Eye (tissue), 1 donor: ENCODE measurements at regions not wholly inside any gene's neighbourhood (a gene's known extent, or its start where the extent isn't known, plus 50 kb on each side); places are given as distances from the start of the nearest gene placed in this dataset.
A peak's percentile ranks its signal among the peaks of the same experiment; 100 is the strongest.
"Not testable (repeated sequence)": the region's sequence is repeated elsewhere in the genome, so short reads cannot be mapped to it uniquely, and the experiment has no call there.

Experiments used
- DNase-seq: peaks from one replicate; pipeline ENCODE4 v3.0.0-alpha.2; 2015

DNA sequence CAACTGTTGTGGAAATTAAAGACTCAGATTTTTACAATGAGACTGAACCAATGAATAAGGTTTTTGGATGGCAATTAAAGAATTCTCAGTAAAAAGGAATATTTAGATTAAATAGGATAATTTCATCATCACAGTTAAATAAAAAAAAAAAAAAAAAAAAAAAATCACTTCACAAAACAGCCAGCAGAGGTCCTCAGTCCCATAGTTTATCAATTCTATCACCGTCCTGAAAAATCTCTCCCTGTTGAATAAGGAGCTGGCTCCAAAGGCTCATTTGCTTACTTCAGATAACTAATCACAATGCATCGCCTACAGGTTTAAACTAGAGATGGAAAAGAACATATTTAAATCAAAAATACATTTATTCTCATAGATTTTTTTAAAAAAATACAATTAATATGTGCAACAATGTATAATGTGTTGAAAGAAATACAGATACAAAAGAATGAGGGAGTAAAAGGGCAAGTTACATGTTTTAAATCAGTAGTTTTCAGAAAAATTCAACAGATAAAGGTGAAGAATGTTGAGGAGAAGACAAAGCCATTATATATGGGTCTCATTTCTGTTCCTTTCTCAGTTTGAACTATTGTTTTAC is 175.8 kb upstream of the CHD1 start:
- peak; percentile 78 for DNase-seq

DNA sequence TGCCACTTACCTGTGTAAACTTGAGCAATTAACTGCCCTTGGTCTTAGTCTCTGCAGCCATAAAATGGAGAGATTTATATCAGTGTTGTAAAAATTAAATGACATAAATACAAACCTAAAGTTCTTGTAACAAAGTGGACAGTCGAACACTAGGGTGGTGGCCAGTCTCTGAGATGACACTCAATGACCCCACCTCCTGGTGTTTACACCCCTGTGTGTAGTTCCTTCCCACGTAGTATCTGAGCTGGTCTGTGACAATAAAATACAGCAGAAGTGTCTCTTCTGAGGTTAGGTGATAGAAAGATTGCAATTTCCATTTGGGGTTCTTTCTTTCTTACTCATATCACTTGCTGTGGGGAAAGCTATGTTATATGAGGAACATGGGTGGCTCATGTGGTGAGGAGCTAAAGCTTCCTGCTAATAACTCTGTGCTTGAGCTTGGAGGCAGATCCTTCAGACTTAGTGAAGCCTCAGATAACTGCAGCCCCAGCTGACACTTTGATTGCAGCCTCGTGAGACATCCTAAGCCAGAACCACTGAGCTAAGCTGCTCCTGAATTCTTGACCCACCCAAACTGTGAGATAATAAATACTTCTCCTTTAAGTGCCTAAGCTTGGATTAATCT is 173.4 kb upstream of the CHD1 start:
- DNase-seq: no peak

DNA sequence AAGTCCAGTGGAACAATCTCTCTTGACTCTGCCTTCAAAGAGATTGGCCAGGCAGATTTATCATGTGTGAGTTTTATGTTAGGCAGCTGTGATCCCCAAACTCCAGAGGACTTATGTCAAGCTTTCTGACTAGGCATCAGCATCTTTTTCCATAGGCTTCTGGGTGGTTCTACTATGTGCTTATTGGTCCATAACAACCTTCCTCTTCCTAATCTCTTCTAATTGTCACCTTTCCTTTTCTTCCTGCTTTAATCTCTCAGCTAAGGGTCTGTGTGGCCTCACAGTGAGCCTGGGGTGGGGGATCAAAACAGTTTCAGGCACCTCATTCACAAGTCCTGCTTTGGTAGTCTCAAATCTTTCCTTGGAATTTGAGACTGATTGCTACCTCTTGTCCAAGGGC is 170.9 kb upstream of the CHD1 start:
- no peak for DNase-seq

DNA sequence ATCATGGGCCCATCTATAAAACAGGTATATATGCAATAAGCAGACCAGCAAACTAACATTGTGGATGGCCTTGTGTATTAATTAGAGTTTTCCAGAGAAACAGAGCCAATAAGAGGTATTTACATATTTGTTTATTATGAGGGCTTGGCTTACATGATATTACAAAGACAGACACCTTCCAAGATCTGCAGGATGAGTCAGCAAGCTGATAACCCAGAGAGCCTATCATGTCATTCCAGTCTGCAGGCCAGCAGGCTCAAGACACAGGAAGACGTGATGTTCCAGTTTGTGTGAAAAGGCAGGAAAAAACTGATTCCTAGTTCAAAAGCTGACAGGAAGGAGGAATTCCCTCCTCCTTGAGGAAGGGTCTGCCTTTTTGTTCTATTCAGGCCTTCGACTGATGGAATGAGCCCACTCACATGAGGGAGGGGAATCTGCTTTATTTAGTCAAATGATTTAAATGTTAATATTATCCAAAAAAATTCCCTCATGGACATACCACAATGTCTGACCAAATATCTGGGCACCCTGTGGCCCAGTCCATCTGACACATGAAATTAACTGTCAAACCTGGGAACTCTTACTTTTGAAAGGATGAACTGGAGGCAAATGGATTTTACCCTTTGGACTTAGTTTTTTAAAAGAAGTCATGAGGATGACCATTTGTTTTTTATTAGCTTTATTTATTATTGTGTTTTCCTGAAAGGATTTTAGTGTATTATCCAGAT is 161.2 kb upstream of the CHD1 start:
- no peak for DNase-seq

DNA sequence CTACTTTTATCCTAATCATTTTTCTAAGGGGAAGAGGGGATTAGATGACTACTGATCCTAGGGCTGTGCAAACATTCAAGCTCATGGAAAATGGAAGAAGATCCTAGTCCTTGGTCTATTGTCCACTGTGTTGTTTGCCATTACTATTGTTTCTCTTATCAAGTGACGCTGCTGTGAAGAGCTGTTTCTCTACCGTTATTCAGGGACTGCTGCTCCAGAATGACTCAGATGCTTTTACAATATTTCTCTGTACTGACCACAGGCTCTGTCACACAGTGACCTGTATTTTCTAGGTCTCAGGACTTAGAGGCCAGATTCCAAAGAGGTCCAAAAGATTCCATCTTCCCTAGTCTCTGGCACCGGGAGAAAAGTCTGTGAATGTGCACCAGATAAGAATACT is 159.5 kb upstream of the CHD1 start:
- DNase-seq: no peak

DNA sequence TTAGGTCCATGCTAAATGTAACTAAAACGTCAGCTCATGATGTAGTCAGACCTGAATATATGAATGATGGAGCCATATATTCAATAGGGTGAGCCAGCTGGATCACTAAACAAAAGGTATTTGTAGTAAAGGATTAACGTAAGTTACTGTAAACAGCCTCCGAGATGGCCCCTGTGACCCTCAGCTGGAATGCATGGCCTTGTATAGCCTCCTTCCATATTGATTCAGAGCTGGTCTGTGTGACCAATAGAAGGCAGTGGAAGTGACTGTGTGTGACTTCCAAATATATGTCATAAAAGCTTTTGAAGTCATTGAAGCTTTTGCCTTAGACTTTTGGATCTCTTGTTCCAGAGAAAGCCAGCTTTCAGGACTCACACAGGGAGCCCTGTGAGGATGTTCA is 154.4 kb upstream of the CHD1 start:
- DNase-seq: no peak

DNA sequence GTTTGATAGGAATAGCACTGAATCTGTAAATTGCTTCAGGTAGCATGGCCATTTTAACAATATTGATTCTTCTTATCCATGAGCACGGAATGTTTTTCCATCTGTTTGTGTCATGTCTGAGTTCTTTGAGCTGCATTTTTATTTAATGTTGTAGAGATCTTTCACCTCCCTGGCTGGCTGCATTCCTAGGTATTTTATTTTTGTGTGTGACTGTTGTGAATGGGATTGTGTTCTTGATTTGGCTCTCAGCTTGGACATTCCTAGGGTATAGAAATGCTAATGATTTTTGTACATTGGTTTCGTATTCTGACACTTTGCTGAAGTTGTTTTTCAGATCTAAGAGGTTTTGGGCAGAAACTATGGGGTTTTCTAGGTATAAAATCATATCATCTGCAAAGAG is 152.9 kb upstream of the CHD1 start:
- no peak for DNase-seq

DNA sequence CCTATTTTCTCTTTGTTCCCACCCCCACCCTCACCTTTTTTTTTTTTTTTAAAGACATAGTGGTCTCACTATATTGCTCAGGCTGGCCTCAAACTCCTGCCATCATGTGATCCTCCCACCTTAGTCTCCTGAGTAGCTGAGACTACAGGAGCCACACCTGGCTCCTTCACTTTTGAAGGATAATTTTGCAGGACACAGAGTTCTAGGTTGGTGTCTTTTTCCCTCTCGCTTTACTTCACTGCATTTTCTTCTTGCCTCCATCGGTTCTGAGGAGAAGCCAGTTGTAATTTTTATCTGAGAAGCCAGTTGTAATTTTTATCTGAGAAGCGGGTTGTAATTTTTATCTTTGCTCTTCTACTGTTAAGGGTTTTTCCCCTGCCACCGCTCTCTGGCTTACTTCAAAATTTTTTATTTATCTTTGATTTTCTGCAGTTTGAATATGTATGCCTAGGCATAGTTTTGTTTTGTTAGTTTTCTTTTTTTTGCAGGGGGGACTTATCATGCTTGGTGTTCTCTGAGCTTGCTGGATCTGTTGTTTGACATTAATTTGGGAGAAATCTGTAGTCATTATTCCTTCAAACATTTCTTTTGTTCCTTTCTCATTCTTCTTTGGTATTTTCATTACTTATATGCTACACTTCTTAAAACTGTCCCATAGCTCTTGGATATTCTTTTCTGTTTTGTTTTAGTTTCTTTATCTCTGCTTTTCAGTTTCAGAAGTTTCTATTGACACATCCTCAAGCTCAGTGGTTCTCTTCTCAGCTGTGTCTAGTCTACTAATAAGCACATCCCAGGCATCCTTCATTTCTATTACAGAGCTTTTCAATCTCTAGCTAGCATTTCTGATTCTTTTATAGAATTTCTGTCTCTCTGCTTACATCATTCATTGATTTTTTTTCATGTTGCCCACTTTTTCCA is 148.2 kb upstream of the CHD1 start:
- no peak for DNase-seq

DNA sequence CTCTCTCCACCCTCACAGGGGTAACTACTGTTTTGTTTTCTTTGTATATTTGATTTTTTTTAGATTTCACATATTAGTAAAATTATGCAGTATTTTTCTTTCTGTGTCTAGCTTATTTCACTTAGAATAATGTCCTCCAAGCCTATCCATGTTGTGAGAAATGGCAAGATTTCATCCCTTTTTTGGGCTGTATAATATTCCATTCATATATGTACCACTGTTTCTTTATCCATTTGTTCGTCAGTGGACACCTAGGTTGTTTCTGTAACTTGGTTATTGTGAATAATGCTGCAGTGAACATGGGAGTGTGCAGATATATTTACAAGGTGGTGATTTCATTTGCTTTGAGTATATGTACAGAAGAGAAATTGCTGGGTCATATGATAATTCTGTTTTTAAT is 144.0 kb upstream of the CHD1 start:
- no peak for DNase-seq

DNA sequence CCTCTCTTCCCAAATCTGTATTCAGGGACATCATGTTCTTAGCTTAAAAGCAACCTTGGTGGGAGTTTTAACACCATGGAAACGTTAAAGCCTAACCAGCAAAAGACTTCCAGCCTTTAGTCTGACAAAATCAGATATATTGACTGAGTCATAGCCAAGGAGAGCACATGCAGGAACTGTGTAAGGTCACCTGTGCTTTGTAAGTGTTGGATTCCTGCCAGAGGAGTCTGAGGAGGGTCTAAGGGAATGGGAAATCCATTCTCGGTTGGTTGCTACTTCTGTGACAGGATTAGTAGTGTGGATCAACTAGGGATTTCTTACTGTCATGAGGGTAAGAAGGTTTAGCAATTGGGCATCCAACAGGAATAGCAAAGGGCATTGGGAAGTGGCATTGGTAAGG is 142.0 kb upstream of the CHD1 start:
- no peak for DNase-seq

DNA sequence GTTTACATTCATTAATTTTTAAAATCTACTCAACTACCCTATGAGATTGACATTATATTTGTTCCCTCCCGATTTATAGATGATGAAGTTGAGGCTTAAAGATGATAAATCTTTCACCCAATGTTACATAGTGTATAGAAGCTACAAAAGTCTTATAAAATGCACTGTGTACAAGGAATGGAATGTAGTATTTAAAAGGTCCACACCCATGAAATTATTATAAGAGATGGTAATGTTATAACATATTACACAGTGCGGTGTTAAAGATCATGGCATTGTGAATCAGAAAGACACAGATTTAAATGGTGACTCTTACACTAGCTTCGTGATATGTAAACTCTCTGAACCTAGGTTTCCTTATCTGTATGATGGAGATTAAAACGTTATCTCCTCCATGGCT is 141.6 kb upstream of the CHD1 start:
- no peak for DNase-seq

DNA sequence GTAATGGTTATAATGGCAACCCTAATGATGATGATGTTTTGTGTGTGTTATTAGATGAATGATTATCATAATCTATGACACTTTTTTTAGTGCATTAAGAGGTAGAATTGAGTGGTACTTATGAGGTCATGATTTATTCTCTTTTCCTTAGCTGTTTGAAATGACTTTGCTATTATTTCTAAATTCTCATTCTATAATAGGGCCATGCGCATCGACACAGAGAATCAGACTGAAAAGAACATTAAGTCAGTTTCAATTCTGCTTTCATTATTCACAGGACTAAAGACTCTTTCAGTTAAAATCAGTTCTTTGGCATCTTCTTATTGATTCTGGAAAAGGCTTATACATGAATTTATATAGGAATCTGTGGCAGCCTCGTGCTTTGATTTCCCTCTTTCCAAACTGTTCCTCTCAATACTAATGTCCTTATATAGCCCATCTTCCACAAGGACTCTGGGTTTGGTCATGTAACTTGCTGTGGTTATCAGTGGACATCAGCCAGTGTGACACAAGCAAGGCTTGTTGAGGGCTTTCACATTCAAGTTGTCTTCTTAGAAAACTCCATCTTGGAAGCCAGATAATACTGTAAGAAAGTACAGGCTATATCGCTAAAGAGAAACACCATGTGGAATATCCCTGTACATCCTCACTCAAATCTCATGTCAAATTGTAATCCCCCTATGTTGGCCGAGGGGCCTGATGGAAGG is 140.3 kb upstream of the CHD1 start:
- DNase-seq: no peak

DNA sequence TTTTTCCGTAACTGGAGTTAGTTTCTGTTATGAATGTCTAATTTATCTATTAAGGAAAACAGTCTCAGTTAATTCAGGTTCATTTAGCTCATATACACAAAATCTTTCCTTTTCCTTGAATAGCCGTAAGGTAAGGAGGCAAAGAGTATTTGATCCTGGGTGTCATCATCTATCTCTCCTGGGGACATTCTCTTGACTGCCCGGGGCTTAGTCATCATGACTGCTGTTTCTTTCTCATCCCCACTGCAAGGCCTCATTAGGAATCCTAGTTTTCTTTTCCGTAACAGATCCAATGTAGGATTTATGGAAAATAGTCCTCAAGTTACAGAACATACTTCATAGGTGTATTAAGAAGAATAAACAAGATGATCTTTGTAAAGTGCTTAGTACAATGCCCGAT is 134.9 kb upstream of the CHD1 start:
- DNase-seq: no peak

DNA sequence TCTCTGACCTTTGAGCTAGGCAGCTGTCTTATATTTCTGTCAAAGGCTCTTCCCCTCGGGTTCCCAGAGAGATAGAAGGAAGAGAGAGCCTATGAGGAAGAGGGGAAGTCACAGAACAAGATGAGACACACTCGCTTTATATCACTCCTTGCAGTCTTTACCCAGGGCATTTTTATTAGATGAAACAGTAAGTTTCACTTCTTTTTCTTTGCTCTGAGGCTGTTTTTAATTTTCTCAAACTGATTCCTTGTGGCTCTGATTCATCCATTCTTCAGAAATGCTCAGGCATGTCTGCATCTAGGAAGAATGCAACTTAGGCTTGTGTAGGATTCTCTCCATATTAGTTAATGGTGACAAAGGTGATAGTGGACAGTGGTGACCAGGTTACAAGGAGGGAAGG is 132.9 kb upstream of the CHD1 start:
- no peak for DNase-seq

DNA sequence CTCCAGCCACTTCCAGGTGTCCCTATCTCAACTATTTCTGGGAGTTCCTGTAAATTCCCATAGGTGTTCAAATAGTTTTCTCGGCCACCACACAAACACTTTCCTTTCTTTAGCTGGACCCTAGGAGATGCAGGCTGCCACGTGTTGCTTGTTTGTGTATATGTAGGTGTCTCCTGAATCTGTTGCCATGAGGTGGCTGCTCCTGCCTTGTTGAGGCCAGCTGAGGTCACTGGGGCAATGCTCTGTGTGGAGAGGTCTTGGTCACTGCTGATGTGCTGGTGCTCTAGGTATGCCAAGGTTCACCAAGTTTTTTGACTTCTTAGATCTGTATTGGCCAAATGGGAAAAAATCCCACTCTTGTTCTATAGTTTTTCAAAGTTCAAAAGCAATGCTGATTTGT is 132.5 kb upstream of the CHD1 start:
- DNase-seq: no peak

DNA sequence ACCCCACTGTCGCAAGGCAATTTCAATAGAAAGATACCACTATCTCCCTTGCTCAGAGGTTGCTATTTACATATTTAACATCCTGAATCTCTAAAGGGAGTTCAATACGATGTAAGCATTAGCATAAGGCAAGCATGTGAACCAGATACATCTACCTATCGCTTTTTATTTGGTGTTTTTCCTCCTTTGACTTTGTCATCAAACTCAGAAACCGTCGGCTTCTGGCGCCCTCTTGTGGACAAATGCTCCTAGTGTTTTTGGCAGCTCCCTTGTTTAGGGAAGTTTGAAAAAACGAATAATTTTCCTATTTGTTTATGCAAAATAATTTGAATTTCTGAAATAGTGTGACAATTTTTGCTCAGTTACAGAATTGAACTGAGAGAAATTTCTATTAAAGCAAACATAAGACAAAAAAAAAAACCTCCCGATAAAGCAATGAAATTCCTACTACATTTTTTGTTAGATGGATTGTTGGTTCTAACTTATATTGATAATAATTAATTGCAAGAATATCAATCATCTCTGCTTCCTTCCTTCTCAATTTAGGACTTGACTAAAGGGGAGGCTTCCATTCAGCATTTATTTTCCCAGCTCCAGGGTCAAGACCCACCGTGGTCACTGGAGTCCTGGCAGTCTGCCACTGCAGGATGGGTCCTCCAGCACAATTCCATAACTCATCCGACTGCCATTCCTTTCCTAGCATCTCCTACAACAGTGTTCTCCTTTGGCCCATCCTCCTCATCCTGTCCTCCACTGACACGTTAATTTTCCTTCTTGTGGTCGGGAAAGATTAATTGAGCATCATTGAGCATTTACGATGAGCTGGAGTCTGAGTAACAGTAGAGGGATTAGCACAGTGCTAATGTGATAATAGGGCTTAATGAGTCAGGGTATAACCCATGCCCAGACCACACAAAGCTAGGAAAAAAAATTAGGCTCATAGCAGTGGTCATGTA is 131.8 kb upstream of the CHD1 start:
- DNase-seq: peak; percentile 92

DNA sequence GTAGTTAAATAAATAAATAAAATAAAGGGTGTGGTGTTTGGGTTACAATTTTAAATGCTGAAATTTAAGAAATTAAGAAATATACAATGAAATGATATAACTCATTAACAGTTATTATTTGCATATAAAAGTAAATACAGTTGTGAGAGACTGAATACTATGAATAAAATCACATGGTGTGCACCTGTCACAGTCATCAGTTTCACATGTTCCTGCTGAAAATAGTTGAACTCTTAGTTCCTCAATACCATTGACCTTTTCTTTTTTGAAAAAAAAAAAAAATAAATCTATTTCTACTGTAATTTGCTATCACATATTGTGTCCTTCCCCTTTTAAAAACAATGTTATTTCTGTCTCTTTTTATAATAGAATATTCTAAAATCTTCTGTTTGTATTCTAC is 130.9 kb upstream of the CHD1 start:
- no peak for DNase-seq

DNA sequence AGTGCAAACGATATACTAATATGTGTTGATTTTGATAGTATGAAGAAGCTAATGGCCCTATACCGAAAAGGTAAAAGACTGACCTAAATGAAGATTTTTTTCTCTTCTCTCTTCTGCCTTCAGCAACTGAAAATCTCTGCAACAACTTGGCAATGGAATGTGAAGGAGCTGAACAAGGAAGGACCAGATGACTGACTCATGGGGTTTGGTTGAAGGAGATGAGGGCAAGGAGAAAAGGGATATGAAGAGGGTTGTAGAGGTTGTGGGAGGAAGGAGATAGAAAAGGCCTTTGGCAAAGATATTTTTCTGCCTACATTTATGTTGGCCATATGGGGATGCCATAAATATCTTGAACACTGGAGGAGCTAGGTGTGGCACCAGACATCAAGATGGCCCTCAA is 129.7 kb upstream of the CHD1 start:
- no peak for DNase-seq

DNA sequence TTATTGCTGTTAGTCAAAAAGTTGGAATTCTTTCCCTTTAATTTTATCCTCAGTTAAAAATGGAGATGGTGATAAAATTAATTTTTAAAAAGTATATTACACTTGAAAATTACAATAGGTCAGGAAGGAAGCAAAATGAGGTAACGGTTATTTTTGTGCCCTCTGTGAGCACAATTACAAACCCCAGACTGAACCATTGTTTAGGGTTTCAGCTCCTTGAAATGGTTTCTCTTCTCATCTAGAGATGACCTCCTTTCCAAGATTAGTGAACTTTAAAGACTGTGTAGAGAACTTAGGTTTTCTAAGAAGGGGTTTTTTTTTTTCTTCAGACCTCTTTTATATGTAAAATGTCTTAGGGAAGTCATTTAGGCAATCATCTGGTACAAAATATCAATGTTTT is 126.2 kb upstream of the CHD1 start:
- DNase-seq: peak; percentile 15

DNA sequence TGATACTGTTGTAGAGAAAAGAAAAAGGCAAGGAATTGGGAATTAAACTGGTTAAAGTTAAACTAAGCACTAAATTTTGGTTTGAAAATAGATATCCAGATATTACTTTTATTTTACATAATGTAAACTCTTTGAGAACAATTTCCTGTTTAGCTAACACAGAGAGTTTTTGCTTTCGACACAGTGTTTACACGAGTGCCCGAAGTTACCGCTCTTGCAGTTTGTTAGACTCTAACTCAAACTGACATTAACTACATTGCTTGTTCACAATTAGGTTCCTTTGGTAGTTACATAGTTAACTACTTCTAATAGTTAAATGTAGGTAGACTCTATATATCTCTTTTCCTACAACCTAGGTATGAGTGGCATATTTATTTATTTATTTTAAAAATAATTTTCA is 117.1 kb upstream of the CHD1 start:
- DNase-seq: peak; percentile 41

DNA sequence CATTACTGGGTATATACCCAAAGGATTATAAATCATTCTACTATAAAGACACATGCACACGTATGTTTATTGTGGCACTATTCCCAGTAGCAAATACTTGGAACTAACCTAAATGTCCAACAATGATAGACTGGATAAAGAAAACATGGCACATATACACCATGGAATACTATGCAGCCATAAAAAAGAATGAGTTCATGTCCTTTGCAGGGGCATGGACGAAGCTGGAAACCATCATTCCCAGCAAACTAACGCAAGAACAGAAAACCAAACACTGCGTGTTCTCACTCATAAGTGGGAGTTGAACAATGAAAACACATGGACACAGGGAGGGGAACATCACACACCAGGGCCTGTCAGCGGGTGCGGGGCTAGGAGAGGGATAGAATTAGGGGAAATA is 114.5 kb upstream of the CHD1 start:
- DNase-seq: not testable (repeated sequence)

DNA sequence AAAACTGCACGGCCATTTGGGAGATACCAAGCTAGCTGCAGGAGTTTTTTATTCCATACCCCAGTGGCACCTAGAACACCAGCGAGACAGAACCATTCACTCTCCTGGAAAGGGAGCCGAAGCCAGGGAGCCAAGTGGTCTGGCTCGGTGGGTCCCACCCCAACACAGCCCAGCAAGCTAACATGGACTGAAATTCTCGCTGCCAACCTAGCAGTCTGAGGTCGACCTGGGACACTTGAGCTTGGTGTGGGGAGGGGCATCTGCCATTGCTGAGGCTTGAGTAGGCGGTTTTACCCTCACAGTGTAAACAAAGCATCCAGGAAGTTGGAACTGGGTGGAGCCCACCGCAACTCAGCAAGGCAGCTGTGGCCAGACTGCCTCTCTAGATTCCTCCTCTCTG is 108.9 kb upstream of the CHD1 start:
- DNase-seq: no peak
